ENCODE measurements at regions not wholly inside any gene's neighbourhood (a gene's known extent, or its start where the extent isn't known, plus 50 kb on each side); places are given as distances from the start of the nearest gene placed in this dataset.

- TF ChIP-seq DZIP1 (CRISPR knock-in tag; IDR thresholded peaks at IDR 0.05), result no peak
These were observed 308.1 kb upstream of the ADGRL2 start (continued) for GRCh38 chr1:81492628-81493027.

DNA sequence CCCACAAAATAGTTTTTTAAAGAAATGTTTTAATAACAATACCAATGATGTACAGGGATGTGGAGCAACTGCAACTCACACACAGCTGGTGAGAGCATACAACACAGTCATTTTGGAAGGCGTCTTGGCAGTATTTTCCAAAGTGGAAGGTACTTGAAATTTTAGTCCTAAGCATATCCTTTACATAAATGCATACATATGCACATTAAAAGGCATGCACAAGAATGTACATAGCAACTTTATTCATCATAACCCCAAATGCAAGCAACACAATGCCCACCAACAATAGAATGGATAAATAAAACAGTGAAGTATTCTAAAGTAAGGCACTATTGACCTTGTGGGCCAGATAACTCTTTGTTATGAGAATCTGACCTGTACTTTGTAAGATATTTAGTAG is 310.1 kb upstream of the ADGRL2 start:
- Histone ChIP-seq H3K27ac (ENCODE audit: extremely low read length, insufficient read depth, low read length) (no peak overlapping the region), H3K4me3 (replicated peaks in 1 of 3; ENCODE audit: insufficient read depth in 1 of 3, low read depth in 2 of 3, low read length in 3 of 3) (no peak overlapping the region), H3K4me2 (ENCODE audit: low read depth, low read length) (no peak overlapping the region), H3K9me3 (ENCODE audit: low read length) (peaks cover 33% of the 10 kb centered on the region), H3K9ac (ENCODE audit: insufficient read depth, low read depth, low read length) (no peak overlapping the region), H3K4me1 (ENCODE audit: insufficient read depth, low read length) (no peaks in the 10 kb centered on the region), H3K79me2 (ENCODE audit: insufficient read depth, low read length) (no peaks in the 10 kb centered on the region), H3K27me3 (ENCODE audit: control insufficient read depth in 1 of 2, insufficient read depth in 2 of 2, low read length in 2 of 2) (no peaks in the 10 kb centered on the region), H3K36me3 (replicated peaks in 1 of 2; ENCODE audit: control insufficient read depth in 1 of 2, insufficient read depth in 2 of 2, low read length in 2 of 2) (no peaks in the 10 kb centered on the region), H2AFZ (ENCODE audit: low read length) (no peak overlapping the region), H4K20me1 (ENCODE audit: insufficient read depth, low read length) (no peaks in the 10 kb centered on the region)
- DNase-seq (ENCODE audit: low spot score), result no peak
- in situ Hi-C loops (cut with HindIII; ENCODE audit: extremely low pct_ligation_motif_present, low pct_unique_long_range_greater_than_20kb), result no loop called here
- no TSS peak for BruUV-seq (replicated peaks)
- intact Hi-C loops (cut with micrococcal nuclease; ENCODE audit: unreplicated experiment), result no loop called here
- ATAC-seq, result no peak
- TF ChIP-seq ARID2 (CRISPR knock-in tag; IDR thresholded peaks at IDR 0.05; ENCODE audit: borderline replicate concordance) (no peak), ZNF251 (CRISPR knock-in tag; IDR thresholded peaks at IDR 0.05) (no peak), ATAD3A (CRISPR knock-in tag; IDR thresholded peaks at IDR 0.05) (no peak), NR2F2 (IDR thresholded peaks at IDR 0.05; ENCODE audit: borderline replicate concordance, low read depth) (no peak), ATF7-NPFF (CRISPR knock-in tag; IDR thresholded peaks at IDR 0.05; ENCODE audit: low read depth) (no peak), AGO1 (IDR thresholded peaks at IDR 0.05; ENCODE audit: low read depth, low read length, poor library complexity, severe bottlenecking) (no peak), GTF2F1 (IDR thresholded peaks at IDR 0.05; ENCODE audit: low read length) (no peak), ZSCAN12 (CRISPR knock-in tag; IDR thresholded peaks at IDR 0.05) (no peak), ZNF678 (CRISPR knock-in tag; IDR thresholded peaks at IDR 0.05) (no peak)
- WGBS (ENCODE audit: low lambda C conversion rate), result 0% methylated on average over 1 of the region's 1 CpG
- CTCF ChIA-PET (ENCODE audit: low intra/inter-chr PET ratio, low total read pairs), result no interaction called here
- FAIRE-seq, result no peak
- POLR2A ChIA-PET, result no interaction called here

All from HepG2 (cell line).